ENCODE measurements at regions not wholly inside any gene's neighbourhood (a gene's known extent, or its start where the extent isn't known, plus 50 kb on each side); places are given as distances from the start of the nearest gene placed in this dataset.

DNA sequence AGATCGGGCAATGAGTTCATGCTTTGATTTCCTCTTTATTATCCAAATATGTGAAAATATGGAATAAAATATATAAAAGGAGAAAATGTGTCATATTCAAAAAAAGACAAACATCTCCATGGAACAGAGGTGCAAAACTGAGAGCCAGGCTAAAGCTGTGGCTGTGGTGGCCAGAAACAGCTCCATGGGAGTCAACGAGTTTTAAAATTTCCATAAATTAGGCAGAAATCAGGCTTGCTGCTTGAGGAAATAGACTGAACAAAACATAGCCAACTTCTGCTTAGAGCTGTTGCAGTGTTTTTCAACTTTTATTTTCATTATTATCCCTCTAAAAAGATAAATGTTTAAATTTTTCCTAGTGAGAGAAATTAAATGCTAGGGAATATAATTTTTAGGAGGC is 110.8 kb upstream of the SLC30A5 start:
- no peak for TF ChIP-seq ZFX (IDR thresholded peaks at IDR 0.05)
- TF ChIP-seq, protein P1, sequence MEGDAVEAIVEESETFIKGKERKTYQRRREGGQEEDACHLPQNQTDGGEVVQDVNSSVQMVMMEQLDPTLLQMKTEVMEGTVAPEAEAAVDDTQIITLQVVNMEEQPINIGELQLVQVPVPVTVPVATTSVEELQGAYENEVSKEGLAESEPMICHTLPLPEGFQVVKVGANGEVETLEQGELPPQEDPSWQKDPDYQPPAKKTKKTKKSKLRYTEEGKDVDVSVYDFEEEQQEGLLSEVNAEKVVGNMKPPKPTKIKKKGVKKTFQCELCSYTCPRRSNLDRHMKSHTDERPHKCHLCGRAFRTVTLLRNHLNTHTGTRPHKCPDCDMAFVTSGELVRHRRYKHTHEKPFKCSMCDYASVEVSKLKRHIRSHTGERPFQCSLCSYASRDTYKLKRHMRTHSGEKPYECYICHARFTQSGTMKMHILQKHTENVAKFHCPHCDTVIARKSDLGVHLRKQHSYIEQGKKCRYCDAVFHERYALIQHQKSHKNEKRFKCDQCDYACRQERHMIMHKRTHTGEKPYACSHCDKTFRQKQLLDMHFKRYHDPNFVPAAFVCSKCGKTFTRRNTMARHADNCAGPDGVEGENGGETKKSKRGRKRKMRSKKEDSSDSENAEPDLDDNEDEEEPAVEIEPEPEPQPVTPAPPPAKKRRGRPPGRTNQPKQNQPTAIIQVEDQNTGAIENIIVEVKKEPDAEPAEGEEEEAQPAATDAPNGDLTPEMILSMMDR (conservative IDR thresholded peaks at IDR 0.05) = no peak
- no peak overlapping the region for H3K27ac ChIP-seq

DNA sequence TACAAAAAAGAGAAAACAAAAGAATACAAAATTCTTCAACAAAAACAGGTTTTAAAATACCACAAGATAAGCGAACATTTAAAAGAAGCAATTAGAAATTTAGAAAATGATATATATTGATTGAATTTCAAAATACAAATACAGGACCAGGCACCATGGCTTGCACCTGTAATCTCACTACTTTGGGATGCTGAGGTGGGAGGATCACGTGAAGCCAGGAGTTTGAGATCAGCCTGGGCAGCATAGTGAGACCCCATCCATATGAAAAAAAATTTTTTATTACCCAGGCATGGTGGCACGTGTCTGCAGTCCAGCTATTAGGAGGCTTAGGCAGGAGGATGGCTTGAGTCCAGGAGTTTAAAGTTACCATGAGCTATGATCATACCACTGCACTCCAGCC is 109.9 kb upstream of the SLC30A5 start:
- no peak overlapping the region for H3K27ac ChIP-seq
- TF ChIP-seq ZFX (IDR thresholded peaks at IDR 0.05) = no peak
- TF ChIP-seq, protein P1 (conservative IDR thresholded peaks at IDR 0.05) = no peak

DNA sequence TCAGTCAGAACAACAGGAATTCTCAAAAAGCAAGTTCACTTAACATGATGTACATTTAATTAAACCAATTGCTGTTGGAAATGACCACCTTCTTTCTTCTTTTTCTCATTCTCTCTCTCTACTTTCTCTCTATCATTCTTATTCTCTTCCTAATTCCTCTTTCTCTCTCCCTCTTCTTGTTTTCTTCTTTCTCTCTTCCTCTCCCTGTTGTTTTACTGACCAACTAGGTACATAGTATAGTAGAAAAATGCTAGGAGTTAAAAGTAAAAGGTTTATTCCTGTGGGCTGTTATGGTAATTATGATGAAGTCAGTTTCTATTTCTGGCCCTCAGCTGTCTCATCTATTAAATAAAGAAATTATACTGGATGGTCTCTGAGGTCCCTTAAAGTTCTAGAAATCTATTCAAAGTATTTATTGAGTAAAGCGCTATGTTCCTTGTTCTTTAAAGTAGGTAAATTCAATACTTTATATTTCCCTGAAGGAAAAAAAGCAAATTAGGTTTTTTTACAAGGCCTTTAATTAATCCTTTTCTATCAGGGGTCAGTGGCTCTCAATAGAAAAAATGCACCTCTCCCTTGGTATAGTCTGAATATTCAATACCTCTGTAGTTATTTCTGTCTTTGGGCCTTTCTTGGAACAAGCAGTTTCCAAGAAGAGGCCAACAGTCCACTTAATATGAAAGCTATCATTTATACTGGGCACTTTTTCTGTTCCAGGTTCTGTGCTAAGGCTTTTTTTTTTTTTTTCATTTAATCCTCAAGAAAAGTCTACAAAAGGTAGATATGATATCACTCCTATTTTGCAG is 102.3 kb upstream of the SLC30A5 start:
- no peak for TF ChIP-seq ZFX (IDR thresholded peaks at IDR 0.05)
- TF ChIP-seq, protein P1 (conservative IDR thresholded peaks at IDR 0.05) = no peak
- no peak overlapping the region for H3K27ac ChIP-seq

DNA sequence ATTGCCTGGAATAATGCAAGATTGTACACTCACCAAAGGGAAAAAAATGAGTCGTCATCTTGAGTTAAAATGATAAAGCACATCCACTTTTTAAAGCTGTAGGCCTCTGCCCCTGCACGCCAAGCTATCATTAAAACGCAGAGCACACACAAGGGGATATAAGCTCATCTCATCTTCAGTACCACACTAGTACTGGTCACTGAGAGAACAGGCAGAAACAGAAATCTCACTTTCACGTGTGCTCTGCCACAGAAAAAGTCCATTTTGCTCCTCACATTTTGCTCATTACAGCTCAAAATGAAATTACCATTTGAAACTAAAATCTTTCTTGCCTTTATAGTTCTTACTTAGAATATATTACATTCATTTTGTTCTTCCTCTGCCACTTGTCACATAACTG is 99.2 kb upstream of the SLC30A5 start:
- H3K27ac ChIP-seq = no peak overlapping the region
- TF ChIP-seq, protein P1 (conservative IDR thresholded peaks at IDR 0.05) = no peak

DNA sequence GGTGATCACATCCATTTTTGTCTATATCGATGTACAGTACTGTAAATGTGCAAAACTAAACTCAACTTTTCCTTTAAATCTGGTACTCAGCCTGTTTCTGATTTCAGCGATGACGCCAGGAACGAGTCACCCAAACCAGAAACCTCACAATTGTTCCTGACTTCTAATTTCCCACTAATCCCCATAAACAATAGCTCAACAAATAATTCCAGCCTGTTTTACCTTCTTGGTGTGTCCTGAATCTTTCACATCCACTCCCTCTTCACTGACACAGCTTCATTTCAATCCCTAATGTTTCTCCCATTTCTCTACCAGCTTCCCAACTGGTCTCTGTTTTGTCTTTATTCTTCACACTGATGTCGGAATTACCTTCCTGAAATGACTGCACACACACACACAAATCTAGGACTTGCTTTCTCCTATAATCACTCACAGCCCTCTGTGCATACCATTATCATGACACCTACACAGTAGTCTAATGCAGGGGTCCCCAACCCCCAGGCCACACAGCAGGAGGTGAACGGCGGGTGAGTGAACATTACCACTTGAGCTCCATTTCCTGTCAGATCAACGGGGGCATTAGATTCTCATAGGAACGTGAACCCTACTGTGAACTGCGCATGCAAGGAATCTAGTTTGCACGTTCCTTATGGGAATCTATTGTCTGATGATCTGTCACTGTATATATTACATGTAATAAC is 97.8 kb upstream of the SLC30A5 start:
- TF ChIP-seq ZFX (IDR thresholded peaks at IDR 0.05) = no peak
- TF ChIP-seq, protein P1 (conservative IDR thresholded peaks at IDR 0.05) = no peak
- no peak overlapping the region for H3K27ac ChIP-seq

DNA sequence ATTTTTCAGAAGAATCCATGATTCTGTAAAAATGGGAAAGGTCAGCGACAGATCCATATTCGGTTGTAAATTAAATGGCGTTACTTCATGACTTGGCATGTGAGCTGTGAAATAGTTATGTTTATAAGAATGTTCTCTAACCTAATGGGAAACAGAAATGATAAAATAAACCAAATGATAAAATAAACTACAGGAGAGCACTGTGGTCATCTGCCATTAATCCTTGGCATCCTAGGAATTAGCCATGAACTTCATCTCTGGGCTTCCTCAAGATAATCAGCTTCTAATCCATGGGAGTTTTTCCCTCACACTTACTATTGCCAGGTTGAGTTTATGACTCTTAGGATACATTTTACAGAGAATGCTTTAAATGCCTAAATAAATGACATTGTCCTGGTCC is 94.6 kb upstream of the SLC30A5 start:
- H3K27ac ChIP-seq = no peak overlapping the region
- no peak for TF ChIP-seq ZFX (IDR thresholded peaks at IDR 0.05)
- TF ChIP-seq, protein P1 (conservative IDR thresholded peaks at IDR 0.05) = no peak

DNA sequence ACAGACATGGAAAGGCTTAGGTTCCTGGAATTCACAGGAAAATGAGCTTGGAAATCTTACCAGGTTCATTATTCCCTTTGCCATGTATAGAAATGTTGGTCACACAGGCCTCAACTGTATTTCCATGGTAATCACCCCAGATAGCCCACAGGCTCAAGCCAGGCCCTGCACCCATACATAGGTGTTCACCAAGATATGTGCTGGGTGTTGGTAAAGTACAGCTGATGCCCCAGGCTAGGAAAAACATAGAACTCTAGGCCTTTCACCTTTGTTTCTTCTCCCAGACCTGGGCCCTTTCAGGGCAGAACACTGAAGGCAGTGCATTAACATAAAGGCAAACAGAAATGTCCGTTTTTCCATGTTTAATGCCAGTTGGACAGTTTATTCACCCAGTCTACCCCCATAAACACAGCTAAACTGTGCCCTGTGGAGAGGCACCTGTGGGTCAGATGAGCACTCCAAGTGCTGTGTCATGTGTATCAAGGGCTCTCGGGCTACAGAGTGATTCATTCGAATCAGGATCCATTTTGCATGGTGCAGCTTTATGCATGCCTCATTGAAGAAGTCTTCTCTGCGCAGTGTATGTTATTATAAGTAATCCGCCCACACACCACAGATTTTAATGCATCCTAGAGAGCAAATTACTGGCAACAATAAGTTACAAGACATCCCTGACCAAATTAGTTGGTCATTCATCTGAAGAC is 93.4 kb upstream of the SLC30A5 start:
- TF ChIP-seq ZFX (IDR thresholded peaks at IDR 0.05) = no peak
- TF ChIP-seq, protein P1 (conservative IDR thresholded peaks at IDR 0.05) = no peak
- no peak overlapping the region for H3K27ac ChIP-seq
